Astrocyte of the cerebellum (primary cell): ENCODE measurements at regions not wholly inside any gene's neighbourhood (a gene's known extent, or its start where the extent isn't known, plus 50 kb on each side); places are given as distances from the start of the nearest gene placed in this dataset.

ENCODE experiments used
- DNase-seq: peaks from one replicate; pipeline ENCODE4 v3.0.0-alpha.2; 2011; ENCODE audit warnings: low read depth
- H3K4me3 ChIP-seq: 2 replicates; pipeline ENCODE4 v1.5.1; 2011; ENCODE audit warnings: mild to moderate bottlenecking, low read depth, low read length, moderate library complexity
- in situ Hi-C: cut with HindIII; loops from 2 replicates; pipeline ENCODE4 v1.10.0; 2017; ENCODE audit warnings: low sequenced_read_pairs
- TF ChIP-seq, protein P1 (sequence below): IDR thresholded peaks from 2 replicates; pipeline ENCODE4 v1.5.1; 2012; ENCODE audit warnings: low read length, low read depth, moderate library complexity, mild to moderate bottlenecking; ENCODE audit errors: missing control alignments

DNA sequence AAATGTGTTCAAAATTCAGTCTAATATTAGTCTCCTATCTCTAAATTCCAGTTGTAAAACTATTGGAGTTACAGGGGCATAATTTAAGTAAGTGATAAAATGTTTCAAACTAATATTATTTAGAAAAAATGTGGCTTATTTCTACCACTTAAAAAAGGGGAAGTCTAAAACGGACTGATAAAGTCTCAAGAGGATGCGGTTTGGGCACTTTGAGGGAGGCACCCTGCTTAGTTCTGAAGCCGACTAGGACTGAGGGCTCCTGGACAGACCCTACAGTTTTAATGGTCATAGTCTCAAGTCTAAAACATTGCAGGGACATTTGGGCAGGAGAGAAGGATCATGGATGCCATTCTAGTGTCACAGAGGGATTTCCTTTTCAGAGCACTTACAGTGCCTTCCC lies 566.3 kb downstream of the NR2F2 start:
- no peak for DNase-seq
- TF ChIP-seq, protein P1, sequence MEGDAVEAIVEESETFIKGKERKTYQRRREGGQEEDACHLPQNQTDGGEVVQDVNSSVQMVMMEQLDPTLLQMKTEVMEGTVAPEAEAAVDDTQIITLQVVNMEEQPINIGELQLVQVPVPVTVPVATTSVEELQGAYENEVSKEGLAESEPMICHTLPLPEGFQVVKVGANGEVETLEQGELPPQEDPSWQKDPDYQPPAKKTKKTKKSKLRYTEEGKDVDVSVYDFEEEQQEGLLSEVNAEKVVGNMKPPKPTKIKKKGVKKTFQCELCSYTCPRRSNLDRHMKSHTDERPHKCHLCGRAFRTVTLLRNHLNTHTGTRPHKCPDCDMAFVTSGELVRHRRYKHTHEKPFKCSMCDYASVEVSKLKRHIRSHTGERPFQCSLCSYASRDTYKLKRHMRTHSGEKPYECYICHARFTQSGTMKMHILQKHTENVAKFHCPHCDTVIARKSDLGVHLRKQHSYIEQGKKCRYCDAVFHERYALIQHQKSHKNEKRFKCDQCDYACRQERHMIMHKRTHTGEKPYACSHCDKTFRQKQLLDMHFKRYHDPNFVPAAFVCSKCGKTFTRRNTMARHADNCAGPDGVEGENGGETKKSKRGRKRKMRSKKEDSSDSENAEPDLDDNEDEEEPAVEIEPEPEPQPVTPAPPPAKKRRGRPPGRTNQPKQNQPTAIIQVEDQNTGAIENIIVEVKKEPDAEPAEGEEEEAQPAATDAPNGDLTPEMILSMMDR = no peak
- in situ Hi-C loops = no loop called here
- H3K4me3 ChIP-seq = no peak overlapping the region

DNA sequence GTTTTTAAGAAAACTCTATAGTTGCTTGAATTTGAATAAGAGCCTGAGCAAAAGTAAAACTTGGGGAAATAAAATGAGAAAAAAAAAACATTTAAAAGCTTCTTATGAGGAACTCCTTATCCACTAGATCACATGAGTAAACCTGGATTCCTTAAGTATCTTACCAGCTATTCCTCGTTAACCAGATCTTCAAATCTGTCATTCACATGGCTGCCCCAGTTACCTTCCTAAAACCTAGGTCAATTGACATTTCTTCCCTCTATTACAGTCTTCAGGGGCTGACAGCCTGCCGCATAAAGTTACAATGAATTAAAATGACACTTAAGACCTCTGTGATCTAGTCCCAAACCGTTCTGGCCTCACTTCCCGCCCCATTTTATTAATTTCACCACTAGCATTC lies 583.6 kb downstream of the NR2F2 start:
- in situ Hi-C loops = no loop called here
- TF ChIP-seq, protein P1 = no peak
- no peak overlapping the region for H3K4me3 ChIP-seq
- no peak for DNase-seq

DNA sequence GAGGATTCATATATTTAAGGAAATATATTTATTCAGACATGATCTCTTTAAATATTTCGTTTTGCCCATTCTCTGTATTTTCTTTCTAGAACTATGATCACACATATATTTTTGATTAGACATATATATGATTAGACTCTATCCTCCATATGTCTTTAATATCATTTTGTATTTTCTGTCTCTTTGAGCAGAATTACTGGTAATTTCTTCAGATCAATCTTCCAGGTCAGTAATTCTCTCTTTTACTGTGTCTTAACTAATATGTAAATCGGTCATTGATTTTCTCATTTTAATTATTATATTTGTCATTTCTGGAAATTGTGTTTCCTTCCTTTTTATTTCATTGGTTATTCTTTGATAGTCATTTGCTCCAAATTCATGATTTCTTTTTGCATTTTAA lies 586.2 kb downstream of the NR2F2 start:
- in situ Hi-C loops = no loop called here
- DNase-seq = no peak
- no peak overlapping the region for H3K4me3 ChIP-seq
- TF ChIP-seq, protein P1 = no peak

DNA sequence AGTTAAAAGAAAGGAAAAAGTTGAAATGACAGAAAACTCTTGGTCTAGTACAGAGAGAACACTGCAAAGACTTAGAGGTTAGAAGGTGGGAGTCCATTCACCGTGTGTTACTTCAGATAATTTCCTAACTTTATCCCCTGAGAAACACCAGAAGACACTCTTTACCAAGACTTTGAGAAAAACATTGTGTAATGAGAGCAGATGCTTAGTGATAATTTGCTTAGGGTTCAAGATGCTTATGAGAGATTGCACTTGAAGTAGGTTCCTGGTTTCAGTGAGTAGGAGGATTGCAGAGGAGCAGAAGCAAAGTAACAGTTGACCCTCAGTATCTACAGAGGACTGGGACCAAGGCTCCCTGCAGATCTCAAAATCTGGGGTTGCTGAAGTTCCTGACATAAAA lies 594.1 kb downstream of the NR2F2 start:
- in situ Hi-C loops = no loop called here
- H3K4me3 ChIP-seq = no peak overlapping the region
- TF ChIP-seq, protein P1 = no peak
- DNase-seq = no peak

DNA sequence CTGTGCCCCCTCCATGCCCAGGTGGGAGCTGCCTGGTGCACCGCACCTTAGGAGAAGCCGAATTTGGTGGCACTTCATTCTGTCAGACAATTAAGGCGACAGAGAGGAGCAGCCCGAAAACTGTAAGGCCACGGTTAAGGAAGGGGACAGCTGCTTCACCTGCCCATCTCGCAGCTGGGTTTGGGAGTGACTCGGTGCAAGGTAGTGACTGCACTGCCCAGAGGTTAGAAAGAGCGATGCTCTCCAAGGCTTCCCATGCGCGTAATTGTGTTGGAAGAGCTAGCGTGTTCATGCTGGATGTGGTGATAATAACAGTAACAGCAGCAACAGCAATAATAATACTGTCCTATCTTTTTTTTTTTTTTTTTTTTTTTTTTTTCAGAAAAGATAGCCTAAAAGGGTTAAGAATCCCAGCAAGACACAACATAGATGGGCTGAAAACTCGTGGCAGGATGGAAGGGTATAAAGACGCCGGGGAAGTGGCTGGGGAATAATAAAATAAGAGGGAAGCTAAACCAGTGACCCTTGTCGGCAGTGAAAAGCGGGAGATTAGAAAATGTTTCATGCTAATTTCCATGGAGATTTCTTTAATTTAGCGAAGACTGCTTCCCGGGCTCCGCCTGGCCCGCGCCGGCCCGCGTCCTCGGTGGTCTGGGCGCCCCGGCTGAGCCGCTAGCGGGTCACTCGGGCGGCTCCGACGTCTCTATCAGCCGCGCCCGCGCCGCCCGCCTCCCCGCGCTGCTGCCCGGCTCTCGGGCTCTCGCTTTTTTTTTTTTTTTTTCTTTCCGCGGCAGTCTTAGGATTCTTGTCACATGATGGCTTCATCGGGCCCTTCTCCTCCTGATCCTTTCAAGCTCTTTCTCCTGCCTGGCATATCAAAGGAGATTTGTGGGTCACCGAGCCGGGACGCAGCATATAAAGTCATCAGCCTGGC lies 617.1 kb downstream of the NR2F2 start:
- in situ Hi-C loops = no loop called here
- TF ChIP-seq, protein P1 = no peak
- H3K4me3 ChIP-seq = peak overlapping the region; percentile 21
- DNase-seq = no peak

DNA sequence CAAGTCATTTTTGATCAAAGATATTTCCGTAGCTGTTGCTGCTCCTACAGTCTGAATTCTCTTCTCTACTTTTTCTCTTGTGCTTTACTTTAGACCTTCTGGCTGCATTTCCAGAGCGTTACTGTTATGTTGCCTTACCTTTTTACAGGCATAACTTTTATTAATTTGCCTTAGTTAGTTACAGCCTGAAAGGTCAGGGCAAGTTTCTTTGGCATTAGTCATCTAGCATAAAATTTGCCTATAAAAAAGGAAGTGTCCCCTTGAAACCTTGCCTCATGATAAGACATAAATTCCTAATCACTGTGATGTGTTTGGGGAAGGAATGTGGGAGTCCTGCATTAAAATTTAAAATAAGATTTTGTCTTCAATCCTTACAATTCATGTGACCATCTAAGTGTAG lies 618.5 kb downstream of the NR2F2 start:
- DNase-seq = no peak
- TF ChIP-seq, protein P1 = no peak

More for the DNA sequence above, 618.5 kb downstream of the NR2F2 start:
- in situ Hi-C loops = no loop called here
- H3K4me3 ChIP-seq = no peak overlapping the region
